A549 (cell line): ENCODE measurements at regions not wholly inside any gene's neighbourhood (a gene's known extent, or its start where the extent isn't known, plus 50 kb on each side); places are given as distances from the start of the nearest gene placed in this dataset.

Experiments used
- BCL3 ChIP-seq: fragments of >200 bp; sonication (Bioruptor Twin); formaldehyde crosslinking; IDR thresholded peaks from 3 replicates; pipeline ENCODE4 v1.6.1; 2016
- EP300 ChIP-seq, 2 experiments: fragments of >200 bp; sonication (Bioruptor Twin); formaldehyde crosslinking; IDR thresholded peaks; 2 replicates in 1 of 2; 3 replicates in 1 of 2; pipeline ENCODE4 v1.6.1; 2016 to 2017
- MAFK ChIP-seq: fragments of 450-650 bp; IDR thresholded peaks from 2 replicates; pipeline ENCODE4 v1.6.1; 2014; ENCODE audit not compliant: partially characterized antibody
- POLR2A ChIP-seq: IDR thresholded peaks from 2 replicates; pipeline ENCODE4 v1.6.1; 2012; ENCODE audit warnings: mild to moderate bottlenecking, low read length
- RAD21 ChIP-seq, 2 experiments: fragments of >200 bp in 1 of 2; sonication (Bioruptor Twin) in 1 of 2; formaldehyde crosslinking in 1 of 2; IDR thresholded peaks in 1 of 2; conservative IDR thresholded peaks in 1 of 2; 2 replicates in 1 of 2; 3 replicates in 1 of 2; pipeline ENCODE4 v1.6.1; 2012 to 2018; ENCODE audit warnings: inconsistent platforms in 1 of 2
- REST ChIP-seq: fragments of 200-600 bp; sonication (generic); IDR thresholded peaks from 2 replicates; pipeline ENCODE4 v1.6.1; 2016; ENCODE audit warnings: antibody characterized with exemption, mild to moderate bottlenecking, moderate library complexity
- RNF2 ChIP-seq: fragments of 200-600 bp; sonication (generic); IDR thresholded peaks from 2 replicates; pipeline ENCODE4 v1.6.1; 2016; ENCODE audit warnings: low read depth, mild to moderate bottlenecking, antibody characterized with exemption, moderate library complexity, borderline replicate concordance
- SMC3 ChIP-seq: fragments of >200 bp; sonication (Bioruptor Twin); formaldehyde crosslinking; IDR thresholded peaks from 3 replicates; pipeline ENCODE4 v1.6.1; 2018; ENCODE audit warnings: inconsistent platforms
- TF ChIP-seq, protein P1 (sequence below): fragments of >200 bp; sonication (Bioruptor Twin); formaldehyde crosslinking; IDR thresholded peaks from 3 replicates; pipeline ENCODE4 v1.5.1; 2016
- TF ChIP-seq, protein P2 (sequence below): IDR thresholded peaks from 2 replicates; pipeline ENCODE4 v1.6.1; 2012

GRCh38 chr18:8503248-8503647 is 106.0 kb upstream of the RAB12 start:
- TF ChIP-seq MAFK (no peak), RAD21 (conservative IDR thresholded peaks at IDR 0.05 in 1 of 2, IDR thresholded peaks at IDR 0.05 in 1 of 2) (no peak), REST (no peak), RNF2 (no peak), POLR2A (no peak), BCL3 (no peak), EP300 (IDR thresholded peaks at IDR 0.05) (no peak), SMC3 (no peak)
- TF ChIP-seq, protein P1, sequence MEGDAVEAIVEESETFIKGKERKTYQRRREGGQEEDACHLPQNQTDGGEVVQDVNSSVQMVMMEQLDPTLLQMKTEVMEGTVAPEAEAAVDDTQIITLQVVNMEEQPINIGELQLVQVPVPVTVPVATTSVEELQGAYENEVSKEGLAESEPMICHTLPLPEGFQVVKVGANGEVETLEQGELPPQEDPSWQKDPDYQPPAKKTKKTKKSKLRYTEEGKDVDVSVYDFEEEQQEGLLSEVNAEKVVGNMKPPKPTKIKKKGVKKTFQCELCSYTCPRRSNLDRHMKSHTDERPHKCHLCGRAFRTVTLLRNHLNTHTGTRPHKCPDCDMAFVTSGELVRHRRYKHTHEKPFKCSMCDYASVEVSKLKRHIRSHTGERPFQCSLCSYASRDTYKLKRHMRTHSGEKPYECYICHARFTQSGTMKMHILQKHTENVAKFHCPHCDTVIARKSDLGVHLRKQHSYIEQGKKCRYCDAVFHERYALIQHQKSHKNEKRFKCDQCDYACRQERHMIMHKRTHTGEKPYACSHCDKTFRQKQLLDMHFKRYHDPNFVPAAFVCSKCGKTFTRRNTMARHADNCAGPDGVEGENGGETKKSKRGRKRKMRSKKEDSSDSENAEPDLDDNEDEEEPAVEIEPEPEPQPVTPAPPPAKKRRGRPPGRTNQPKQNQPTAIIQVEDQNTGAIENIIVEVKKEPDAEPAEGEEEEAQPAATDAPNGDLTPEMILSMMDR: no peak
- TF ChIP-seq, protein P2, sequence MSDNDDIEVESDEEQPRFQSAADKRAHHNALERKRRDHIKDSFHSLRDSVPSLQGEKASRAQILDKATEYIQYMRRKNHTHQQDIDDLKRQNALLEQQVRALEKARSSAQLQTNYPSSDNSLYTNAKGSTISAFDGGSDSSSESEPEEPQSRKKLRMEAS: no peak
